NT2/D1 (cell line): ENCODE measurements at regions not wholly inside any gene's neighbourhood (a gene's known extent, or its start where the extent isn't known, plus 50 kb on each side); places are given as distances from the start of the nearest gene placed in this dataset.

ENCODE experiments used
- SUZ12 ChIP-seq: IDR thresholded peaks from 2 replicates; pipeline ENCODE4 v1.6.1; 2011; ENCODE audit not compliant: insufficient read length, insufficient read depth; ENCODE audit errors: extremely low read depth
- YY1 ChIP-seq: IDR thresholded peaks from 2 replicates; pipeline ENCODE4 v1.6.1; 2011; ENCODE audit not compliant: insufficient read length, insufficient read depth
- ZNF274 ChIP-seq: IDR thresholded peaks from 2 replicates; pipeline ENCODE4 v1.6.1; 2011; ENCODE audit warnings: mild to moderate bottlenecking, low read depth, low read length

DNA sequence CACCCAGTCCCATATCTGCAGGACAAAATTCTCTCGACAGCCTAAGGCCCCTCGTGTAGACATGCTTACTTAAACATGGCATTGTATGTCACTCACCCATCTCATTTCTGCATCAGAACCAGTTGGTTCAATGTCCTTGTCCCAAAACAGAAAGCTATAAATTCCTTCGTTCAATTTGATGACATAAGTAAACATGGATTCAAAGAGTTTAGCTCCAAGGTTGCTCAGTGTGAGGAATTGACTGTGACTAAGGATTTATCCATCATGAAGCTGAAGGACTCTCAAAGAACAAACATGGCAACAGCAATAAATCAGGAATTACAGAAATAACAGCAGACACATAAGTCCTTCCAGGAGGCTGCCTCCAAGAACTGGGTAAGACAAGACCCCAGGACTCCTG is 237.2 kb downstream of the TOMM20 start:
- TF ChIP-seq YY1 (no peak), SUZ12 (no peak), ZNF274 (no peak)
